ENCODE measurements at regions not wholly inside any gene's neighbourhood (a gene's known extent, or its start where the extent isn't known, plus 50 kb on each side); places are given as distances from the start of the nearest gene placed in this dataset.

- H3K4me3 ChIP-seq (ENCODE audit: low read length) = no peak overlapping the region
- TF ChIP-seq, protein P1, sequence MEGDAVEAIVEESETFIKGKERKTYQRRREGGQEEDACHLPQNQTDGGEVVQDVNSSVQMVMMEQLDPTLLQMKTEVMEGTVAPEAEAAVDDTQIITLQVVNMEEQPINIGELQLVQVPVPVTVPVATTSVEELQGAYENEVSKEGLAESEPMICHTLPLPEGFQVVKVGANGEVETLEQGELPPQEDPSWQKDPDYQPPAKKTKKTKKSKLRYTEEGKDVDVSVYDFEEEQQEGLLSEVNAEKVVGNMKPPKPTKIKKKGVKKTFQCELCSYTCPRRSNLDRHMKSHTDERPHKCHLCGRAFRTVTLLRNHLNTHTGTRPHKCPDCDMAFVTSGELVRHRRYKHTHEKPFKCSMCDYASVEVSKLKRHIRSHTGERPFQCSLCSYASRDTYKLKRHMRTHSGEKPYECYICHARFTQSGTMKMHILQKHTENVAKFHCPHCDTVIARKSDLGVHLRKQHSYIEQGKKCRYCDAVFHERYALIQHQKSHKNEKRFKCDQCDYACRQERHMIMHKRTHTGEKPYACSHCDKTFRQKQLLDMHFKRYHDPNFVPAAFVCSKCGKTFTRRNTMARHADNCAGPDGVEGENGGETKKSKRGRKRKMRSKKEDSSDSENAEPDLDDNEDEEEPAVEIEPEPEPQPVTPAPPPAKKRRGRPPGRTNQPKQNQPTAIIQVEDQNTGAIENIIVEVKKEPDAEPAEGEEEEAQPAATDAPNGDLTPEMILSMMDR (conservative IDR thresholded peaks at IDR 0.05; ENCODE audit: low read length) = no peak
- no peak for DNase-seq (ENCODE audit: low read depth)
Measured at GRCh38 chr1:194950584-194950983, 1657.7 kb downstream of the KCNT2 start.

DNA sequence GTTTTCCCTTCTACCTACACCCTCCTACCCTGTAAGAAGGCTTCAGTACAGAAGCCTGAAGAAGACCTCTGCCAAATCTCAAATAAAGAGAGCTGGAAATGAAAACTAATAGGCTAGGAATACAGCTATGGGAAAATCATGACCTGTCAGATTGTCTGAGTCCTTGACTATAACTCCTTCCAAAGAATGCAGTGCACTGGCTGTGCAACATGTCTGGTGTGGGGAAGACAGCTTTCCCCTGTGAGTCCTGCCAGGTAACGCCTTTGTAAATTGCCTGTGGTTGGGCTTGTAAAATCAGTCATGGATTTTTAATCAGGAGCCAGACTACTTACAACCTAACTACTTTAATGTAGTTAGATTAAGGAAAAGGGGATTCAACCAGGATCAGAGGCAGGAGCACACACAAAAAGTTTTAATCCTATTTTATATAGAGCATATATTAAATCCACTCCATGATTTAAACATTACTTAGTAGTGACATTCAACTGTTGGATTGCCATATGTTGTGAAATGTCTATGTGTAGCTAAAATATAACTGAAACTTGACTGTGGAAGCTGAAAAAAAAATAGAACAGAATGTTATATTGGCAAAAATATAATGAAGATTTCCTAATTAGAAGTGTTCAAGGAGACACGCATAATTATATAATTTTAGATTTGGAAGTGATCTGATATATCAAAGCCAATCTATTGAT is 1667.8 kb downstream of the KCNT2 start:
- no peak overlapping the region for H3K4me3 ChIP-seq (ENCODE audit: low read length)
- DNase-seq (ENCODE audit: low read depth) = no peak
- TF ChIP-seq, protein P1 (conservative IDR thresholded peaks at IDR 0.05; ENCODE audit: low read length) = no peak

GRCh38 chr1:194935864-194936263 is 1672.4 kb downstream of the KCNT2 start:
- TF ChIP-seq, protein P1 (conservative IDR thresholded peaks at IDR 0.05; ENCODE audit: low read length) = no peak
- H3K4me3 ChIP-seq (ENCODE audit: low read length) = no peak overlapping the region
- no peak for DNase-seq (ENCODE audit: low read depth)

DNA sequence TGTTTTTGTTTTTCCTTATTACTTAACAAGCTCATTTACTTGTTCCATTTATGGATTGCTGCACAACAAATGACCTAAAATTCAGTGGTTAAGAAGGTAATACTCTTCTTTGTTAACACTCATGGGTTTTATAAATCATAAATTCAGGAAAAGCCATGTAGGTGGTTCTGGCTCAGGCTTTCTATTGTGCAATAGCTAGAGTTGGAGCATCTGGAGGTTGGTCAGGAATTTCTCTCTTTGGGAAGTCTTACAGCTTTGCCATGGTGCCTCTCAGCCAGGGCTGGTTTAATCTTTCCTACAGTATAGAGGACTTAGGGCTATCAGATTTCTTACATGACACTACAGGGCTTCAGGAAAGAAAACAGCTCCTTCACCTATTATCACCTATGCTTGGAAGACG is 1677.1 kb downstream of the KCNT2 start:
- H3K4me3 ChIP-seq (ENCODE audit: low read length) = no peak overlapping the region
- TF ChIP-seq, protein P1 (conservative IDR thresholded peaks at IDR 0.05; ENCODE audit: low read length) = no peak
- DNase-seq (ENCODE audit: low read depth) = no peak

DNA sequence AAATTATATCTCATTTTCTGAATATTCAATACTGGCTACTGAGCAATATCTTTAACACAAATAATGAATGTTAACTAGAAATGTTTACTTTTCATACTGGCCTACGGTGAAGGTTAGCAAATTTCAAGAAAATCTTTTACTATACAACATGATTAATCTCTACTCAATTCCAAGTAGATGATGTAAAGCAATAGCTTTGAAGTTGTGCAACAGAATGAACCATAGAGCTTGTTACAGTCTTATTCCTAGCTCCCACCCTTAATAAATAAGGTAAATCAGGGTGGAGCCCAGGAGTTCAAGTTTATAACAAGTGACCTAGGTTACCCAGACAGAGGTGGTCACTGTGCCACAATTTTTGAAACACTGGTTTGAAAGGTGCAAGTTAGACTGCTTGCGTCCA is 1678.1 kb downstream of the KCNT2 start:
- no peak for DNase-seq (ENCODE audit: low read depth)
- no peak overlapping the region for H3K4me3 ChIP-seq (ENCODE audit: low read length)
- TF ChIP-seq, protein P1 (conservative IDR thresholded peaks at IDR 0.05; ENCODE audit: low read length) = no peak

DNA sequence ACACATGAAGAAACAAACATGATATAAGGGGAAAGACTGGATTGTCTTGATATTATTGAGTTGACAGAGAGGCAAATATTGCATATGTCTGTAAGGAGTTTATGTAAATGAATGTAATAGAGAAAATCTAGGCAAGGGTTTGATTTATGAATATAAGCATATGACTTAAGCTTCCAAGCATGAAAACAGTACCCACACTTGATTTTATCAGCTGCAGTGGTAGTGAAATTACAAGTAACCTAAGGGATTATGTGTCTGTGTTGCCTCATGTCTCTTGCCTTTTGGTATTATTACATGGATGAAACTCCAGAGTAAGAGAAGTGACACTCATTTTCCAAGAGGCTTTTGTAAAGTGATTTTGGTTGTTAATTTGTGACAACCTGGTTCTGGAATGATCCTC is 1678.9 kb downstream of the KCNT2 start:
- DNase-seq (ENCODE audit: low read depth) = no peak
- TF ChIP-seq, protein P1 (conservative IDR thresholded peaks at IDR 0.05; ENCODE audit: low read length) = no peak
- H3K4me3 ChIP-seq (ENCODE audit: low read length) = no peak overlapping the region

DNA sequence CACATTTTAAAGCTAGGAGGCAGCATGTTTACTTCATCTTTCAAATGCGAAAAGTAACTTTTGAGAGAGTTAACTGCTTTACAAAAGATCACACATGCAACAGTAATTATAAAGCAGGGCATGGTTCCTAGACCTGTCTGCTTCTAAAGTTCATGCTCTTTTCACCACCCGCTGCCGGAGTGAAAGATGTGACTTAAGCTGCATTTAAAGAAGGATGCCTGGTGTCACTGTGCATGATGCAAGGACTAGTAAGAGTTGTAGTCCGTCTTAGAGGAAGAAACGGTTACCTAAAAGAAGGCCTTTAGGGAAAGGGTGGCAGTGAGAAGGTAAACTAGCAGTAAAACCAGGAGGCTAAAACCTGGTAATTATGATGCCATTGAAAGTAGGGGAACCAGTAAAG is 1689.1 kb downstream of the KCNT2 start:
- no peak for DNase-seq (ENCODE audit: low read depth)
- no peak overlapping the region for H3K4me3 ChIP-seq (ENCODE audit: low read length)
- TF ChIP-seq, protein P1 (conservative IDR thresholded peaks at IDR 0.05; ENCODE audit: low read length) = no peak
